DOHH2 (cell line): ENCODE measurements at regions not wholly inside any gene's neighbourhood (a gene's known extent, or its start where the extent isn't known, plus 50 kb on each side); places are given as distances from the start of the nearest gene placed in this dataset.

Experiments used
- H3F3A ChIP-seq: fragments of 200-600 bp; sonication (generic), shearing (Covaris generic); 2 replicates; pipeline ENCODE4 v1.6.0; 2016; ENCODE audit warnings: antibody characterized with exemption, mild to moderate bottlenecking; ENCODE audit not compliant: control insufficient read depth, insufficient read depth
- H3K27ac ChIP-seq: fragments of 200-600 bp; sonication (generic); 2 replicates; pipeline ENCODE4 v1.5.1; 2014; ENCODE audit warnings: low read depth, mild to moderate bottlenecking, low read length, moderate library complexity
- H3K27me3 ChIP-seq: fragments of 200-600 bp; sonication (generic); 2 replicates; pipeline ENCODE4 v1.6.1; 2014; ENCODE audit warnings: mild to moderate bottlenecking, low read length, mixed read lengths; ENCODE audit not compliant: control insufficient read depth
- H3K36me3 ChIP-seq: fragments of 200-600 bp; sonication (generic); 2 replicates; pipeline ENCODE4 v1.6.1; 2014; ENCODE audit warnings: mild to moderate bottlenecking, low read length, moderate library complexity, mixed read lengths; ENCODE audit not compliant: control insufficient read depth
- H3K4me1 ChIP-seq: fragments of 200-600 bp; sonication (generic); 2 replicates; pipeline ENCODE4 v1.6.1; 2014; ENCODE audit warnings: mild to moderate bottlenecking, low read length, mixed read lengths; ENCODE audit not compliant: control insufficient read depth
- H3K4me2 ChIP-seq: fragments of 200-600 bp; sonication (generic); 2 replicates; pipeline ENCODE4 v1.6.0; 2014; ENCODE audit warnings: mild to moderate bottlenecking, low read length, moderate library complexity
- H3K4me3 ChIP-seq: fragments of 200-600 bp; sonication (generic); 2 replicates; pipeline ENCODE4 v1.5.1; 2014; ENCODE audit warnings: mild to moderate bottlenecking, low read length, mixed read lengths
- H3K79me2 ChIP-seq: fragments of 200-600 bp; sonication (generic); 2 replicates; pipeline ENCODE4 v1.6.1; 2014; ENCODE audit warnings: mild to moderate bottlenecking, low read length, mixed read lengths; ENCODE audit not compliant: control insufficient read depth
- H3K9me2 ChIP-seq: fragments of 200-600 bp; sonication (generic); replicated peaks from 2 replicates; pipeline ENCODE4 v1.6.1; 2014; ENCODE audit warnings: mild to moderate bottlenecking, low read length, mixed read lengths; ENCODE audit not compliant: control insufficient read depth
- H3K9me3 ChIP-seq: fragments of 200-600 bp; sonication (generic); 2 replicates; pipeline ENCODE4 v1.6.1; 2014; ENCODE audit warnings: antibody characterized with exemption, low read length, mixed read lengths; ENCODE audit not compliant: control insufficient read depth, insufficient read depth
- H4K20me1 ChIP-seq: fragments of 200-600 bp; sonication (generic); 2 replicates; pipeline ENCODE4 v1.6.0; 2014; ENCODE audit warnings: low read depth, mild to moderate bottlenecking, antibody characterized with exemption, low read length, moderate library complexity; ENCODE audit not compliant: control insufficient read depth, insufficient read depth
- CTCF ChIP-seq: fragments of 200-600 bp; sonication (generic); IDR thresholded peaks from one replicate; pipeline ENCODE4 v1.5.1; 2014; ENCODE audit warnings: antibody characterized with exemption, mild to moderate bottlenecking, low read depth, low read length; ENCODE audit not compliant: poor library complexity, severe bottlenecking
- EZH2phosphoT487 ChIP-seq: fragments of 200-600 bp; sonication (generic); IDR thresholded peaks from 2 replicates; pipeline ENCODE4 v1.6.1; 2017; ENCODE audit warnings: borderline replicate concordance, mild to moderate bottlenecking, antibody characterized with exemption, low read length, moderate library complexity, mixed read lengths

- H3K9me2 ChIP-seq, result no peaks in the 10 kb centered on the region
- H3K27ac ChIP-seq, result no peak overlapping the region
- no peaks in the 10 kb centered on the region for H3K27me3 ChIP-seq
- no peaks in the 10 kb centered on the region for H3K79me2 ChIP-seq
- H3K9me3 ChIP-seq, result no peaks in the 10 kb centered on the region
- no peaks in the 10 kb centered on the region for H4K20me1 ChIP-seq
- no peaks in the 10 kb centered on the region for H3F3A ChIP-seq
- no peaks in the 10 kb centered on the region for H3K36me3 ChIP-seq
- H3K4me2 ChIP-seq, result no peak overlapping the region
- no peak overlapping the region for H3K4me3 ChIP-seq
- no peaks in the 10 kb centered on the region for H3K4me1 ChIP-seq
- TF ChIP-seq EZH2phosphoT487 (no peak), CTCF (no peak)
These were observed 2127.3 kb upstream of the AGA start for GRCh38 chr4:179569549-179569948.

GRCh38 chr4:179582164-179582905 is 2140.1 kb upstream of the AGA start:
- no peaks in the 10 kb centered on the region for H3K27me3 ChIP-seq
- H3K4me3 ChIP-seq, result no peak overlapping the region
- H3K4me1 ChIP-seq, result no peaks in the 10 kb centered on the region
- H3K9me2 ChIP-seq, result no peaks in the 10 kb centered on the region
- no peaks in the 10 kb centered on the region for H3K36me3 ChIP-seq
- H3K27ac ChIP-seq, result no peak overlapping the region
- TF ChIP-seq EZH2phosphoT487 (no peak), CTCF (no peak)
- no peaks in the 10 kb centered on the region for H4K20me1 ChIP-seq
- no peaks in the 10 kb centered on the region for H3F3A ChIP-seq
- no peaks in the 10 kb centered on the region for H3K9me3 ChIP-seq
- no peaks in the 10 kb centered on the region for H3K79me2 ChIP-seq
- H3K4me2 ChIP-seq, result no peak overlapping the region

- H3K27me3 ChIP-seq, result no peaks in the 10 kb centered on the region
- no peaks in the 10 kb centered on the region for H3K9me2 ChIP-seq
These were observed 2141.0 kb upstream of the AGA start for GRCh38 chr4:179583221-179583620.

More at GRCh38 chr4:179583221-179583620, 2141.0 kb upstream of the AGA start:
- H3F3A ChIP-seq, result no peaks in the 10 kb centered on the region
- no peak overlapping the region for H3K27ac ChIP-seq
- no peak overlapping the region for H3K4me3 ChIP-seq
- no peaks in the 10 kb centered on the region for H3K9me3 ChIP-seq
- H3K36me3 ChIP-seq, result no peaks in the 10 kb centered on the region
- no peak overlapping the region for H3K4me2 ChIP-seq
- no peaks in the 10 kb centered on the region for H3K4me1 ChIP-seq
- no peak for TF ChIP-seq CTCF
- no peaks in the 10 kb centered on the region for H4K20me1 ChIP-seq
- H3K79me2 ChIP-seq, result no peaks in the 10 kb centered on the region
